NCI-H1092 (cell line): ENCODE measurements at regions not wholly inside any gene's neighbourhood (a gene's known extent, or its start where the extent isn't known, plus 50 kb on each side); places are given as distances from the start of the nearest gene placed in this dataset.

Experiments
- DNase-seq: peaks from one replicate; lab custom pipeline; 2025; lab: John Stamatoyannopoulos, UW

DNA sequence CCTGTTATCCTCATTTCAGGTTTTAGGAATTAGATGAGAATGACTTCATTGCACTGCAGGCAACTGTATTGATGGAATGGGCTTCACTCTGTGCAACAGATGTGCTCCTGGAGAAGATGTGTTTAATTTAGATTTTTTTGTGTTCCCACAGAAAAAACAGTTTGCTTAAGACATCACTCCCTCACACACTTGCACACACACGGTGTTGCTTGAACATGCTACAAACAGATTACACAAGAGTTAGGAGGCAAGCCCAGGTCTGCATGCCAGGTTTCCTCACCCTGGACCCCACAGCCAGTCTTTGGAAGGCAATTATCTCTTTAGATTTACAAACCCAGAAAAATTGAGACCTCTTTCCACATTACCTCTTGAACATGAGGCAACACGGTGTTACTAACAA, 93.7 kb upstream of the KLHL29 start:
- no peak for DNase-seq

DNA sequence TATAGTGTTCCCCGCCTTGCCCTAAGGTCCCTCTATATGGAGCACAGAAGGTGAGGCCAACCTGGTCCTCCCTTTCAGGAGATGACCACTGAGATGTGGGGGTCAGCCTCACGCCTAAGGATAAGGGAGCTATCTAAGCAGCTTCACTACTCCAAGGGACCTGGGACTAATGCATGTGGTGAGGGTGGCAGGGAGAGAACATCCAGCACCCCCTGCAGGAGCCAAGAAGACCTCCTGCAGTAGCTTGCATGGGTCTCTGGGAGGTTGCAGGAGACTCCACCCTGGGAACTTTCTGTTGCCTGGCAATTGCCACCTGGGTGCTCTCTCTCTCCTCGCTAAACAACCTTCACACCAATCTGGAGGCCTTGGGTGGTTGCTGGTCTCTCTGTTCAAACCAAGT, 93.0 kb upstream of the KLHL29 start:
- no peak for DNase-seq

DNA sequence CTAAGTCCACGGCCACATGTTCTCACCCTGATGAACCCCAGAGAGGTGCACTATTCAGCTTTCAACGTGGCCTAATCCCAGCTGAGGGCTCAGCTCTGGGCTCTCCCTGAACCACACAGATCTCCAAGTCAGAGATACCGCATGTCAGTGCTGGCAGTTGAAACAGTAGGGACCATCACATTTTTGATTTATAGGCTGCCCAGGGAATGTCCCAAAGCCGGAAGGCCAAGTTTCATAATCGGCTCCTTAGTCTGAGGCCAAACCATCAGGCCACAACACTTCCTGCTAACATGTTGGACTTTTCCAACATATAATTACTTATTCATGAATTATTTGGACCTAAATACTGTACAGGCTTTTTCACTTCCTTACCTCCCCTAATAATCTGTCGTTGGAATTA, 91.9 kb upstream of the KLHL29 start:
- no peak for DNase-seq

DNA sequence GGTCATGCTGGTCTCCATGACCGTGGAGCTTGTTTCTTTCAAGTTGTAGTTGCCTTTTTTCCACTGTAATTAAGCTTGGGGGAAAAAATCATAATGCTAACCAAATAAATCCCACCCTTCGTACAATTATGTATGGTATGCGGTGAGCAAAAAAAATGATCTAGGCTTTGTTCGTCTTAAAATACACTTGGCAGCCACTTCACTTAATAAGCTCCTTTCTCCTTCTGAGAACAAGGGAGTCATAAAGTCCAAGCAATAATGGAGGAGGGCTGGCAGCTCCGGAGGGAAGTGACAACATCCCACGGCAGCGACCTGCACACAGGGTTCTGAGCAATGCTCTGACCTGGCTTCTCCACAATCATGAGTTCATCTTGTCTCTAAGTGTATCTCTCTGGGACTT, 91.2 kb upstream of the KLHL29 start:
- no peak for DNase-seq

DNA sequence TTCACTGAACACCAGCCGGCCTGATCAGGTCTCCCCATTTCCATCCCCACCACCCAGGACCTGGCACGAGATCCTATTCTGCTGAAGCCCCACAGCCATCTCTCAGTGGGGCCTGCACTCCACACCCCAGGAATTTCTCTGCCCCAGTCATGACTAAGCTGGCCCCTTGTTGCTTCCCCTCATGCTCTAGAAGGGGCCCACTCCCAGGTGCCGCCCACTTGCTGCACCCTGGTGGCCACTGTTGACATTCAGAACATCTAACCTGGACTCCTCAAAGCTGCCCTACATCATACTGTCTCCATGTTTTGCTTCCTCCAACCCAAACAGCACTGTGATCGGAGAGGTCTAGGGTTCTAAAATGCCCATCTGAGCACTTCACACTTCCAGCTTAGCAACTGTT, 90.7 kb upstream of the KLHL29 start:
- no peak for DNase-seq

DNA sequence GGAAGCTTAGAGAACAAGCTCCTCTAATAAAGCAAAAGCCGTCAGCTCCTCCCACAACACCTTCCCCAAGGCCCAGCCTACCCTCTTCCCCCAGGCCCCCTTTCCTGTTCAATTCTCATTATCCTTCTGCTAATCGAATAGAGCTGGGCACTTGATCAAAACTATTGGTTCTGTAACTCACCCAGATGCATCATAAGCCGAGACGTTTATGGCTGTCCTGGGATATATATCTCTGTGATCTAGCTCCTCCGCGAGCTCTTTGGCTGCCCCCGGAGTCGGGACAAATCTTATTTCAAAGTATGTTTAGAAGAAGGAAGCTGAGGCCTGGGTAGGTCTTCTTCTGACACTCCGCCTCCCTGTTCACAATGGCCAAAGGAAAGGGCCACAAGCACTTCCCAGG, 88.3 kb upstream of the KLHL29 start:
- DNase-seq = no peak

DNA sequence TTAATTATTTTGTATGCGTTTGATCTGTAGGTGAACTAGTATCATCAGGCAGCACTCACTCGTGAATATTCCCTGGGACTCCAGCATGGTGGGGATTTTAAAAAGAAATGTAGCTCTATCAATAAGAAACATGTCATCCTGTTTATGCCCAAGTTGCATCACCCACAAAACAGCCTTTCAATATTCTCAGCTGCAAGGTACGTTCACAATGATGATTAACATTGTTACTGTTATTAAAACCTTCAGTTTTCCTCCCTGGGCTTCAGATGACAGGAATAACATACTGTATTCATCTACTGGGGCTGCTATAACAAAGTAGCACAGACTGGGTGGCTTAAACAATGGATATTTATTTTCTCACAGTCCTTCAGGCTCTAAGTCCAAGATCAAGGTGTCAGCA, 87.9 kb upstream of the KLHL29 start:
- no peak for DNase-seq

DNA sequence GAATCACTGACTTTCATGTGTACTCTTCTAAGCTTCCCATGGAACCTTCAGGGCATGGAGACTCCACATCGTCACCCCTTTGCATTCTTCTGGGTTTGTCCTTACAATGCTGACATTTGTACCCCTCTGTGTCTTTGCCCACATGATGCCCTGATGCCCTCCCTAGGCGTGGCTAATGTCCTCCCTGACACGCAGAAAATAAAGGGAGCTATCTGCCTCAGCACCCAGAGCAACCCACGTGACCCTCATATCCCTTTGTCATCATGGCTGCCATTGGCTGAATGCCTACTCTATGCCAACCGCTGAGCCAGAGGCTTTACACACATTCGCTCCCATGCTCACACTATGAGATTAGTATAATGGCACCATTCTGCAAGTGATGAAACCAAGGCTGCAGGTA, 86.4 kb upstream of the KLHL29 start:
- no peak for DNase-seq

DNA sequence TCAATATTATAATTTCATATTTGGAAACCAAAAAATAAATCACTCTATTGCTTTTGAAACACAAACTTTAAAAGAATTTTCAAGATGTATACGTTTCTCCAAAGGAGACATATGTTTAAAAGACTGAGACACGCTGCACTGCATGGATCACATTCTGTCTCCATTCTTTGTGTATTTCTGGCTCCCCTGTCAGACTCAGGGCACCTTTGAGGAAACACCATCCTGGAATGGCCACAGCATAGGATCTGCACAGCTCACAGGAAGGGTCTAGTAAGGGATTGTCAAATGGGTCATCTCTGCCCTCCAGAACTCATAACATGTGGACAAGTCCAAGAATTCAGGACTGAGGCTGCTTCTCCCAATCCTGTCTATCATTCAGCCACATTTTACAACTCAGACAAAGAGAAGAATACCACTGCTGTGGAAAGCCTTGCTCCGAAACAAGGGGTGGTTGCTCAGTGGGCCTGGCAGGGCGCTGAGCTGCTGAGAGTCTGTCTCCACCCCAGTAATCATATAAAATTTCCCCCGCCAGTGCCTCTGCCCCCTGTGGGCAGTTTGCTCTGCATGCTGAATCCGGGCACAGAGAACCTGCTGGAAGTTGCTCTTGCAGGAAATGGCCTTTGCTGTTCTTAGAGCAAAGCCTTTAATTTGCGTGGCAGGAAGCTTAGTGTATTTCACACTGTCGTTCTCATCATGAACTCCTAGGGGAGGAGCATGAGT, 85.3 kb upstream of the KLHL29 start:
- no peak for DNase-seq

DNA sequence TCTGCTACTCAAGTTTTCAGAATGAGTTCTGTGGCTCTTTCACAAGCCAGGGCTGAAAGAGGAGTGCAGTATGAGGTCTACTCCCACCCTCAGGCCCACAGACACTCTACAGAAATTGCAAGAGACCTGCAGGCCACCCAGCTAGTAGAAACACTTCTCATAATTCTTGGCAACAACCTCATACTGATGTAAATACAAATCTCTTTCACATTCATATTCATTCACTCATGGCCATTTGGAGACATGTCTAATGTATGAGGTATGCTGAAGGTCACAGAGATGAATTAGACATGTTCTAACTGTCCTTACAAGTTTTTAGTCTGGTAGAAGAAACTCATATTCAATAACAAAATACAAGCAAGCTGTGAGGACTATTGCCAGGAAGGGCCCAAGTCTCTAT, 83.8 kb upstream of the KLHL29 start:
- DNase-seq = no peak

DNA sequence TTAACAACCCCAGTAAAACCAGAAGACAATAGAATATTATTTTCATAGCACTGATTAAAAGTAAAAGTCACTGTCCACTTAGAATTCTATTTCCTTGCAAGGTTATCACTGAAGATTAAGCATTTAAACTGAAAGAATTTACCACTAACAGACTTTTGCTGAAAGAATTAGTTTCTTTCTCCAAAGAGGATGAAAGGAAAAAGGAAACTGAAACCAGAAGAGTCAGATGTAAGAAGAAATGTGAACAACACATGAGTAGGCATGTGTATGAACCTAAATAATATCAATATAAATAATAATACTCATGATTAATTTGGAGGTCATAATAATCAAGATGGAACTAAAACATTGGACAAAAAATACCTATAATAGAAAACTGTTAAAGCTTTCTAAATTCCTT, 82.4 kb upstream of the KLHL29 start:
- DNase-seq = no peak

DNA sequence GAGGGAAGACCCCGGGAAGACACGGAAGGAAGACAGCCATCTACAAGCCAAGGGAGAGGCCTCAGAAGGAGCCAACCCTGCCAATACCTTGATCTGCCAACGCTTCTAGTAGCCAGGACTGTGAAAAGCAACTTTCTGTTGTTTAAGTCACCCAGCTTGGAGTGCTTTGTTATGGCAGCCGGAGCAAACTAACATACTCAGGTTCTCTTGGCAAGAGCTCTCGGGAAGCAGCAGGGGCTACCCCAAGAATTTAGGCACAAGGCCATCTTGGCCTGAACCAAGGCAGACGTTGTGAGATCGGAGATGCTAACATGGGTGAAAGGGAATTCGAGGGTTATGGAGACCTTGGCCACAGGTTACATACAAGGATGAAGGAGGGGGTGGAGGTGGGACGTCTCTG, 78.6 kb upstream of the KLHL29 start:
- no peak for DNase-seq

DNA sequence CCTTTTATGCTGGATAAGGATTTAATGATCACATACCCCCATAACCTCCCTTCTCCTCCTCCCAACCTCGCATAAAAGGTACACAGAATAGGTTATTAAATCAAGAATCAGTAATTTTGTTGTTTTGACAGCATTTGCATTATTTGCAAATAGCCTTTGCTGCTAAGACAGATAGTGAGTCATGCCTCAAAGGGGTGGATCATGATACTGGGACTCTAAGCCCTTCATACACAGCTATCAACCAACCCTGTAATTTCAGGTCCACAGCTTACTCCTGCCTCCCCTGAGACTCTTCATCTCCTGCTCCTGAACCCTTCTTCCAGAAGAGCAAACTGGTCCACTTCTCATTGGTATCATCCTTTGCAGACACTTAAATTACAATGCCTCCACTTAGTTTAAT, 73.8 kb upstream of the KLHL29 start:
- no peak for DNase-seq

DNA sequence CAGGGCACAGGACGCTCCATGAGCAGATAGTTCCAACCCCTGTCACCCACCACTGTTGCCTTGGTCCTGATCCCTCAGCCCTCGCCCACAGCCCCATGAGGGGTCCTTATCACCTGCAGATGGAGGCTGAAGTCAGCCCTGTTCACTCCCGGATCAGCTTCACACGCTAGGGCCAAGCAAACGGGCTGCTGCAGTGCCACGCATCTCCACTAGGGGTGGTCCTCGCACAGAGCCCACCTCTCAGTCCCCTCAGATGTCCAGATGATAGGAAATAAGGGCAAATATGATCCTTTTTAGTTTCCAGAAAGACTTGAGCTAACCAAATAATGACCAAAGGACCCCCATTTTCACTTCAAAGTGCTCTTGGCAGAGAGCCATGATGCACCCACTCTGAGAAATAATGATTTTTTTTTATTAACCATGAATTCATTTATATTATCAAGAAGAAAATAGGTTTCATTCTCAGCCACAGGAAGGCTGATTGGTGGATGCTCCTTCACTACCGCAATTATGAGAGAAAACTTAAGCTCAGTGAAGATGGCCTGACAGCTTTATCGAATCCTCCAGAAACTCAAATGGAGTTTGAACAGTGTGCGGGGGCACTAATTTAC, 71.9 kb upstream of the KLHL29 start:
- no peak for DNase-seq

DNA sequence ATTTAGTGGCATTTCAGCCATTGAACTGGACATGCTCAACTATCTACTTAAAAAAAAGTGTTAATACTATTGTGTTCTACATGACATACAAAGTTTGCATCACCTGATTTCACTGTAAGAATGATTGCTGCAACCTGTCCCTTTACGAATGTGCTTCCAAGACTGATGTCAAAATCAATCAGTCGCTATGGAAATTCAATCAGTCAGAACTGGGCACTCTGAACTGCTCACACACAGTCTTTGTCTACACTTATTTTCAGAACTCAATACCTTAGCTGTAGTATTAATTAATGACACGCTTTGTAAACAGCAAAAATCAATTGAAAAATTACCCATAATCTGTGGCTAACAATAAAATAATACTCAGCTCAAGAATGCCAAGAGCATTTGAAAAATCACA, 70.3 kb upstream of the KLHL29 start:
- DNase-seq = no peak

DNA sequence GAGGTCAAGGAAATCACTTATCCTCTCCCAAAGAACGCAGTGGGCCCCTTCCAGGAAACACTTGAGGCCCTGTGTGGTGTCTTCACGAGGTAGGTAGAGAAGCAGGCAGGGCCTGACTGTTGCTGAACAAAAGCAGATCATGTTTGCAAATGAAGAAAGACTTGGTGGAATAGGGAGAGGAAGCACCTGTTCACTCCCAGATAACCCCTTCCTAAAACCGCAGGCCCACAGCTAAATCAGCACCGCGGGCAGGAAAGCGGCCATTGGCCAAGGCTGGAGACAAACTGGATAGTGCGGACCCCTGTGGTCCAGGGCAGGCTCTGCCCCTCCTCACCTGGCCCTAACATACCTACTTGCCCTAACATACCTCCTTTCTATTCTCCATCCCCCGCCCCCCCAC, 64.9 kb upstream of the KLHL29 start:
- no peak for DNase-seq

DNA sequence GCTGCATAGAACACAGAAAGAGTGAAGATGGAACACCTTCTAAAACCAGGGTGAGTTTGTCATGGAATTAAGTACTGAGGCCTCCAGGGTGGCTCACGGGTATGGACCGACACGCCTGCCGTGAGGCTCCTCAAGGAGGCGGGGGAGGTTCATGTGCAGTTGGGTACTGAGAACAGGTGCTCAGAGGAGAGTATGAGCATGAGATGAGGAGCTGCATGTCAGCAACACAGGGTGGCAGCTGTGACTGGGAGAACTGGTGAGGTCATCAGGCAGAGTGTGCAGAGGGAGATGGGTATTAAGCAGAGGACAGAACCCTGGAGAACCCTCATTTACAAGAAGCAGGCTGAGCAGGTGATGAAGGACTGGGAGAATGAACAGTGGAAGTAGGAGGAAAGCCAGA, 63.2 kb upstream of the KLHL29 start:
- DNase-seq = no peak

DNA sequence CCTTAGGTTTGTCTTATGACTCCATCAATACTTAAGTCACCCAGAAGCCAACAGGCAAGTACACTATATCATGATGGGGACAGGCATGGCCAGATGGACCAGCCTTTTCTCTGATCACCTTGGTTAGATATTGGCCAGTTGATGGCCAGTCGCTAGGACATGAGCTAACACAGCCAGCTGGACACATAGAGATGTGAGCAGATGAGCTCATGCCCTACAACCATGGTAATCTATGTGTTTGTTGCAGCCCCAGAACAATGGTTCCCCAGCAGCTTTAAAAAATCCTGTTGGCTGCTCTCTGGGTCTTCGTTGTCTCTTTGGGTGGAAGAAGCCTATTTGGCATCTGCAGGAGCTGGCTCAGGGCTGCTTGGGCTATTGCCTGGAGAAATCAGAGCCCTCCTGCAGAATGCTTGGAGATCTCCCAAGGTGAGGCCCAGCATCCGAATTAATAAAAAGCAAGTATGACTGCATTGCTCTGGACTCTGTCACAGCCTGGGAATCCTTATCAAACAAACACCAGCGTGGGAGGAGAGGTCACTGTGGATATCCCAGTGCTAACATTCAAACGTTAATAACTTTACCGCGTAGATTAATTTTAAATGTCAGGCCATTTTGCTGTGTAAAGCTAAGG, 62.3 kb upstream of the KLHL29 start:
- no peak for DNase-seq

DNA sequence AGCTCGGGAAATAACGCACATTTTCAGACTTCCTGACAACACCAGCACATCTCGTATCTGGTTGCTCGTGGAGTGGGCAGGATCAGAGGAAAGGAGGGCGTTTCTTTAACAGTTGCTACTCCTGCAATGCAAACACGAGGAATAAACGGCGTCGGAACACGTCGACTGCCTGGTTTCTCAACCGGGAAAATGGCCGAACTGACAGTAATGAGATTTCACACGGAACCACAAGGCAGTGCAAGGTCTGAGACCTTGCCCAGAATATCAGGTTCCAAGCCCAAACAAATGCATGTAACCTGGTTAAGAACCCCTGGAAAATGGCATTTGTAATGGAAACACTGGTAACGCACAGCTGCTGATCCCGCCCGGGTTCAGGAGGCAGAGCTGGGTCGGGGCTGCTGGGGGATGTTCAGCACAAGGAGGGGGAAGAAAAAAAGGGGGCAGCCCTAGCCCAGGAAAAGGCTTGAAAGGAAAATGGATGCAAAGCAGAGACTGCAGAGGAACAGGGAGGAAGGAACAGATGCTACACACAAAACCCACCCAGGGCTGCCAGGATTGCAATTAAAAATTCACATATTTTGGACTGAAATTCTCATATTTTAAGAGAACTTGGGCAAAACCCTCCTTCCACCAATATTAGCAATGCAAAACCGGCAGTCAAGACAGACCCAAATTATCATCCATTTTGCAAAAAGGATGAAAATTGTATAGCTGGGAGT, 61.6 kb upstream of the KLHL29 start:
- DNase-seq = peak; percentile 21

DNA sequence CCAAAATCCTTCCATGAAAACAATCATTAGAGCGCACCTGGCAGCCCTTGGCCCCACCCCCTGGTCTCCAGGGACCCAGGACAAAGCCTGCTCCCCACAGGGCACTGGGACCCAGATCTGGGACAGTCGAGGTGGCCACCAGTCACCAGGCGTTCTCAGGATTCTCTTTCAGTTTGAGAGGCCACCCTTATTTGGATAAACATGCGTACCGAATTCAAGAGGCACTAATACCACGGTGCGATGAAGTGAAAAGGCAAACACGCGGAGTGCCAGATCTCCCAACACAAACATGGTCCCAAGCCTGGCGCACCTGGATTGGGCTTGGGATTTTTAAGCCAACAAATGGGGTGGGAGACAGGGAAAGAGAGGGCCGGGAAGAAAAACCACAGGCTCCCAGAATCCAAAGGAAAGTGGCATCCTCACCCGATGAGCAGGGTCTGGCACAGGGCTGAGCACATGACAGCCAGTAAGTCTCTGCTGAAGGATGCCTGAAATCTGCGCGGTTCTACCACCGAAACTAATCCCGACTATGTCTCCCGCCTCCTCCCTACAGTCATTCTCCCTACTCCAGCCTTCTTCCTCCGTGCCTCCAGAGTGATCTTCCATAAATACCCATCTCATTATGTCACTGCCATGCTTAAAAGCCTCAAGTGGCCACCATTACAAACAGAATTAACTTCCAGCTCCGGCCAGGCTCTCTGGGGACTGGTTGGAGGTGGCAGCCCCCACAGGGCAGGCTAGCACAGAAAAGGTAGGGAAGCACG, 60.9 kb upstream of the KLHL29 start:
- peak; percentile 90 for DNase-seq

DNA sequence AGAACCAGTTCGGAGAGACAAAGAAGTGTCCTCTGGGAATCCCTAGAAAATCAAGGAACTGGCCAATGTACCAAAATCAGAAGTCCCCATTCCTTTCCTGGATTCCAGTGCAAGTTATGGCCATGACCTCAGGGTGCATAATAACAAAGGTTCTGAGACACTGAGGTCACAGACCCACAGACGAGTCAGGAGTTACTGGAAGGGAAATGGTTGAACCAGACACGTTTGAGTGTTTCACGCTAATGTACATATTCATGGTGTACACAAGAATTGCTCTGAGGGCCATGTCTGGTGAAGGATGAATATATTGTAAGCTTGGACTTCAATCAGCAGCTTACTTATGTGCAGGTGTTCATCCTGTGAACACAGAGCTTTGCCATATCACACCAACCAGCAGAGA, 58.6 kb upstream of the KLHL29 start:
- DNase-seq = no peak

DNA sequence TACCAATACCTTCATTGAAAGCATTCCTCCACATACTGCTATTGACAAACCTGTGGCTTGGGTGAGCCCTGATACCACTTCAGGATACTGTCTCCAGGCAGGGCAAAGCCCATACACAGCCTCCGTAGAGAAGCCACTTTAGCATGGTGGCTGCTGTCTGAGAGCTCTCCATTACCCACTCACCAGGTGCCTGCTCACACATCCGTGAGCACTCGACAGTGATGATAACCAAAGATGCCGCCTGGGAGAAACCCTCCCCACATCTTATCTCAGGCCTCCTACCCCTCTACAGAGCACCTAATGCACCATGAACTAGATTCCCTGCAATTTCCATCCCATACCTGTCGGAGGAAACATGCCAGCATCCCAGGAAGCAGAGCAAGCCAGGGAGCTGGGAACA, 57.6 kb upstream of the KLHL29 start:
- DNase-seq = no peak
